GM23338 (cell line): ENCODE measurements at regions not wholly inside any gene's neighbourhood (a gene's known extent, or its start where the extent isn't known, plus 50 kb on each side); places are given as distances from the start of the nearest gene placed in this dataset.

ENCODE experiments used
- ATAC-seq: fragments of 200-7000 bp; cut with Tn5 transposase; 3 replicates; pipeline ENCODE4 v1.9.1; 2020
- DNase-seq: peaks from one replicate; pipeline ENCODE4 v3.0.0-alpha.2; 2015; ENCODE audit warnings: low spot score
- H2AFZ ChIP-seq: fragments of 200-600 bp; sonication (generic); 2 replicates; pipeline ENCODE4 v1.8.0; 2016; ENCODE audit warnings: antibody characterized with exemption, mild to moderate bottlenecking, moderate library complexity
- H3F3A ChIP-seq: fragments of 200-600 bp; sonication (generic); replicated peaks from 2 replicates; pipeline ENCODE4 v1.8.0; 2017; ENCODE audit warnings: antibody characterized with exemption, mixed run types, low read depth
- H3K27ac ChIP-seq: fragments of 200-600 bp; sonication (generic); 2 replicates; pipeline ENCODE4 v1.6.1; 2016; ENCODE audit warnings: low read depth
- H3K27me3 ChIP-seq: fragments of 200-600 bp; sonication (generic); 2 replicates; pipeline ENCODE4 v1.8.0; 2016; ENCODE audit warnings: mild to moderate bottlenecking, mixed run types, moderate library complexity; ENCODE audit not compliant: insufficient read depth
- H3K36me3 ChIP-seq: fragments of 200-600 bp; sonication (generic); 2 replicates; pipeline ENCODE4 v1.8.0; 2016; ENCODE audit warnings: mild to moderate bottlenecking; ENCODE audit not compliant: insufficient read depth
- H3K4me1 ChIP-seq: fragments of 200-600 bp; sonication (generic); 2 replicates; pipeline ENCODE4 v1.8.0; 2016; ENCODE audit warnings: mild to moderate bottlenecking, moderate library complexity; ENCODE audit not compliant: insufficient read depth
- H3K4me2 ChIP-seq: fragments of 200-600 bp; sonication (generic); 2 replicates; pipeline ENCODE4 v1.7.1; 2017; ENCODE audit warnings: mixed run types
- H3K4me3 ChIP-seq: fragments of 200-600 bp; sonication (generic); 2 replicates; pipeline ENCODE4 v1.6.1; 2016; ENCODE audit warnings: mixed run types
- H3K79me2 ChIP-seq: fragments of 200-600 bp; sonication (generic); replicated peaks from 2 replicates; pipeline ENCODE4 v1.8.0; 2017; ENCODE audit warnings: mild to moderate bottlenecking; ENCODE audit not compliant: insufficient read depth
- H3K9me2 ChIP-seq: fragments of 200-600 bp; sonication (generic); 2 replicates; pipeline ENCODE4 v1.8.0; 2017; ENCODE audit not compliant: insufficient read depth
- H4K20me1 ChIP-seq: fragments of 200-600 bp; sonication (generic); replicated peaks from 2 replicates; pipeline ENCODE4 v1.8.0; 2017; ENCODE audit warnings: mild to moderate bottlenecking; ENCODE audit not compliant: insufficient read depth
- H3K27ac Mint-ChIP-seq: 2 replicates; pipeline ENCODE4 v1.8.0; 2020; ENCODE audit warnings: inconsistent platforms, mild to moderate bottlenecking, moderate library complexity, mixed read lengths
- H3K27me3 Mint-ChIP-seq: 3 replicates; pipeline ENCODE4 v1.8.0; 2022; ENCODE audit warnings: low read depth, mild to moderate bottlenecking, moderate library complexity, mixed read lengths, inconsistent platforms; ENCODE audit not compliant: insufficient read depth, poor library complexity
- H3K36me3 Mint-ChIP-seq: 3 replicates; pipeline ENCODE4 v1.8.0; 2021; ENCODE audit warnings: low read depth, mild to moderate bottlenecking, inconsistent platforms, moderate library complexity, mixed read lengths
- H3K4me1 Mint-ChIP-seq: 3 replicates; pipeline ENCODE4 v1.8.0; 2020; ENCODE audit warnings: mild to moderate bottlenecking, inconsistent platforms, mixed read lengths
- H3K4me3 Mint-ChIP-seq: 3 replicates; pipeline ENCODE4 v1.8.0; 2021; ENCODE audit warnings: moderate library complexity, mild to moderate bottlenecking, inconsistent platforms, mixed read lengths
- H3K9me3 Mint-ChIP-seq: 3 replicates; pipeline ENCODE4 v1.8.0; 2020; ENCODE audit warnings: moderate library complexity, mild to moderate bottlenecking, inconsistent platforms, mixed read lengths
- CREB1 ChIP-seq: fragments of 250-450 bp; sonication (Bioruptor Pico); IDR thresholded peaks from 2 replicates; pipeline ENCODE4 v1.5.0; 2020; ENCODE audit warnings: low read depth, mild to moderate bottlenecking, moderate library complexity
- EZH2 ChIP-seq: fragments of 200-600 bp; sonication (generic); IDR thresholded peaks from one replicate; pipeline ENCODE4 v1.8.0; 2017; ENCODE audit warnings: antibody characterized with exemption, mild to moderate bottlenecking, low read depth; ENCODE audit not compliant: unreplicated experiment
- JUNB ChIP-seq: IDR thresholded peaks from one replicate; pipeline ENCODE4 v1.6.1; 2016; ENCODE audit warnings: antibody characterized with exemption; ENCODE audit not compliant: unreplicated experiment
- NANOG ChIP-seq: IDR thresholded peaks from 2 replicates; pipeline ENCODE4 v1.6.1; 2016; ENCODE audit warnings: antibody characterized with exemption, borderline replicate concordance
- POLR2AphosphoS5 ChIP-seq: IDR thresholded peaks from 2 replicates; pipeline ENCODE4 v1.6.1; 2016; ENCODE audit warnings: antibody characterized with exemption, low read depth
- REST ChIP-seq: IDR thresholded peaks from one replicate; pipeline ENCODE4 v1.6.1; 2018; ENCODE audit warnings: antibody characterized with exemption; ENCODE audit not compliant: unreplicated experiment
- STAT1 ChIP-seq: IDR thresholded peaks from one replicate; pipeline ENCODE4 v1.6.1; 2016; ENCODE audit warnings: antibody characterized with exemption; ENCODE audit not compliant: unreplicated experiment
- ZNF114 ChIP-seq: fragments of 250-450 bp; sonication (Bioruptor Pico); IDR thresholded peaks from 2 replicates; pipeline ENCODE4 v1.5.0; 2020; ENCODE audit warnings: mild to moderate bottlenecking, moderate library complexity
- ZNF331 ChIP-seq: fragments of 250-450 bp; sonication (Bioruptor Pico); IDR thresholded peaks from 2 replicates; pipeline ENCODE4 v1.5.0; 2020; ENCODE audit warnings: low read depth, mild to moderate bottlenecking, moderate library complexity
- TF ChIP-seq, protein P1 (sequence below), 2 experiments: fragments of 200-600 bp in 1 of 2; sonication (generic) in 1 of 2; conservative IDR thresholded peaks; 2 replicates each; pipeline versions ENCODE4 v1.5.1 to v1.6.1; 2016 to 2017; ENCODE audit warnings: antibody characterized with exemption in 2 of 2, low read depth in 2 of 2, mild to moderate bottlenecking in 2 of 2, moderate library complexity in 1 of 2
- TF ChIP-seq, protein P2 (sequence below): IDR thresholded peaks from 2 replicates; pipeline ENCODE4 v1.6.1; 2016; ENCODE audit warnings: antibody characterized with exemption
- TF ChIP-seq, protein P3 (sequence below): fragments of 250-450 bp; sonication (Bioruptor Pico); IDR thresholded peaks from 2 replicates; pipeline ENCODE4 v1.5.0; 2020; ENCODE audit warnings: mild to moderate bottlenecking, moderate library complexity

- TF ChIP-seq, protein P1, sequence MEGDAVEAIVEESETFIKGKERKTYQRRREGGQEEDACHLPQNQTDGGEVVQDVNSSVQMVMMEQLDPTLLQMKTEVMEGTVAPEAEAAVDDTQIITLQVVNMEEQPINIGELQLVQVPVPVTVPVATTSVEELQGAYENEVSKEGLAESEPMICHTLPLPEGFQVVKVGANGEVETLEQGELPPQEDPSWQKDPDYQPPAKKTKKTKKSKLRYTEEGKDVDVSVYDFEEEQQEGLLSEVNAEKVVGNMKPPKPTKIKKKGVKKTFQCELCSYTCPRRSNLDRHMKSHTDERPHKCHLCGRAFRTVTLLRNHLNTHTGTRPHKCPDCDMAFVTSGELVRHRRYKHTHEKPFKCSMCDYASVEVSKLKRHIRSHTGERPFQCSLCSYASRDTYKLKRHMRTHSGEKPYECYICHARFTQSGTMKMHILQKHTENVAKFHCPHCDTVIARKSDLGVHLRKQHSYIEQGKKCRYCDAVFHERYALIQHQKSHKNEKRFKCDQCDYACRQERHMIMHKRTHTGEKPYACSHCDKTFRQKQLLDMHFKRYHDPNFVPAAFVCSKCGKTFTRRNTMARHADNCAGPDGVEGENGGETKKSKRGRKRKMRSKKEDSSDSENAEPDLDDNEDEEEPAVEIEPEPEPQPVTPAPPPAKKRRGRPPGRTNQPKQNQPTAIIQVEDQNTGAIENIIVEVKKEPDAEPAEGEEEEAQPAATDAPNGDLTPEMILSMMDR (conservative IDR thresholded peaks at IDR 0.05; ENCODE audit: low read depth in 2 of 2) = no peak
- TF ChIP-seq REST = no peak
- TF ChIP-seq, protein P2, sequence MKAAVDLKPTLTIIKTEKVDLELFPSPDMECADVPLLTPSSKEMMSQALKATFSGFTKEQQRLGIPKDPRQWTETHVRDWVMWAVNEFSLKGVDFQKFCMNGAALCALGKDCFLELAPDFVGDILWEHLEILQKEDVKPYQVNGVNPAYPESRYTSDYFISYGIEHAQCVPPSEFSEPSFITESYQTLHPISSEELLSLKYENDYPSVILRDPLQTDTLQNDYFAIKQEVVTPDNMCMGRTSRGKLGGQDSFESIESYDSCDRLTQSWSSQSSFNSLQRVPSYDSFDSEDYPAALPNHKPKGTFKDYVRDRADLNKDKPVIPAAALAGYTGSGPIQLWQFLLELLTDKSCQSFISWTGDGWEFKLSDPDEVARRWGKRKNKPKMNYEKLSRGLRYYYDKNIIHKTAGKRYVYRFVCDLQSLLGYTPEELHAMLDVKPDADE = no peak
- TF ChIP-seq CREB1 (CRISPR knock-in tag) = no peak
- TF ChIP-seq JUNB = no peak
- TF ChIP-seq POLR2AphosphoS5 = no peak
- no peak for TF ChIP-seq ZNF331 (CRISPR knock-in tag)
- no peak for TF ChIP-seq STAT1
- TF ChIP-seq NANOG = no peak
Observed at GRCh38 chr1:31521761-31522555, 54.4 kb upstream of the TINAGL1 start (continued).

- no peaks in the 10 kb centered on the region for H3F3A ChIP-seq
- no peak overlapping the region for H3K4me3 ChIP-seq
- Mint-ChIP-seq H3K4me1 (no peaks in the 10 kb centered on the region), H3K27ac (no peak overlapping the region), H3K36me3 (no peaks in the 10 kb centered on the region), H3K4me3 (no peak overlapping the region), H3K9me3 (no peaks in the 10 kb centered on the region), H3K27me3 (peaks cover 7% of the 10 kb centered on the region)
- H3K79me2 ChIP-seq = no peaks in the 10 kb centered on the region
- 0 out of 2 replicates have a peak, but pooled peaks cover 9% of the 10 kb centered on the region for H3K9me2 ChIP-seq
- DNase-seq (no peak), ATAC-seq (no peak)
- no peak overlapping the region for H3K4me2 ChIP-seq
- no peaks in the 10 kb centered on the region for H3K36me3 ChIP-seq
- H3K4me1 ChIP-seq = no peaks in the 10 kb centered on the region
- H3K27ac ChIP-seq = no peak overlapping the region
- H3K27me3 ChIP-seq = no peaks in the 10 kb centered on the region
- no peak overlapping the region for H2AFZ ChIP-seq
- H4K20me1 ChIP-seq = no peaks in the 10 kb centered on the region
- TF ChIP-seq ZNF114 (CRISPR knock-in tag) (no peak), STAT1 (no peak), EZH2 (no peak), NANOG (no peak)
- TF ChIP-seq, protein P3, sequence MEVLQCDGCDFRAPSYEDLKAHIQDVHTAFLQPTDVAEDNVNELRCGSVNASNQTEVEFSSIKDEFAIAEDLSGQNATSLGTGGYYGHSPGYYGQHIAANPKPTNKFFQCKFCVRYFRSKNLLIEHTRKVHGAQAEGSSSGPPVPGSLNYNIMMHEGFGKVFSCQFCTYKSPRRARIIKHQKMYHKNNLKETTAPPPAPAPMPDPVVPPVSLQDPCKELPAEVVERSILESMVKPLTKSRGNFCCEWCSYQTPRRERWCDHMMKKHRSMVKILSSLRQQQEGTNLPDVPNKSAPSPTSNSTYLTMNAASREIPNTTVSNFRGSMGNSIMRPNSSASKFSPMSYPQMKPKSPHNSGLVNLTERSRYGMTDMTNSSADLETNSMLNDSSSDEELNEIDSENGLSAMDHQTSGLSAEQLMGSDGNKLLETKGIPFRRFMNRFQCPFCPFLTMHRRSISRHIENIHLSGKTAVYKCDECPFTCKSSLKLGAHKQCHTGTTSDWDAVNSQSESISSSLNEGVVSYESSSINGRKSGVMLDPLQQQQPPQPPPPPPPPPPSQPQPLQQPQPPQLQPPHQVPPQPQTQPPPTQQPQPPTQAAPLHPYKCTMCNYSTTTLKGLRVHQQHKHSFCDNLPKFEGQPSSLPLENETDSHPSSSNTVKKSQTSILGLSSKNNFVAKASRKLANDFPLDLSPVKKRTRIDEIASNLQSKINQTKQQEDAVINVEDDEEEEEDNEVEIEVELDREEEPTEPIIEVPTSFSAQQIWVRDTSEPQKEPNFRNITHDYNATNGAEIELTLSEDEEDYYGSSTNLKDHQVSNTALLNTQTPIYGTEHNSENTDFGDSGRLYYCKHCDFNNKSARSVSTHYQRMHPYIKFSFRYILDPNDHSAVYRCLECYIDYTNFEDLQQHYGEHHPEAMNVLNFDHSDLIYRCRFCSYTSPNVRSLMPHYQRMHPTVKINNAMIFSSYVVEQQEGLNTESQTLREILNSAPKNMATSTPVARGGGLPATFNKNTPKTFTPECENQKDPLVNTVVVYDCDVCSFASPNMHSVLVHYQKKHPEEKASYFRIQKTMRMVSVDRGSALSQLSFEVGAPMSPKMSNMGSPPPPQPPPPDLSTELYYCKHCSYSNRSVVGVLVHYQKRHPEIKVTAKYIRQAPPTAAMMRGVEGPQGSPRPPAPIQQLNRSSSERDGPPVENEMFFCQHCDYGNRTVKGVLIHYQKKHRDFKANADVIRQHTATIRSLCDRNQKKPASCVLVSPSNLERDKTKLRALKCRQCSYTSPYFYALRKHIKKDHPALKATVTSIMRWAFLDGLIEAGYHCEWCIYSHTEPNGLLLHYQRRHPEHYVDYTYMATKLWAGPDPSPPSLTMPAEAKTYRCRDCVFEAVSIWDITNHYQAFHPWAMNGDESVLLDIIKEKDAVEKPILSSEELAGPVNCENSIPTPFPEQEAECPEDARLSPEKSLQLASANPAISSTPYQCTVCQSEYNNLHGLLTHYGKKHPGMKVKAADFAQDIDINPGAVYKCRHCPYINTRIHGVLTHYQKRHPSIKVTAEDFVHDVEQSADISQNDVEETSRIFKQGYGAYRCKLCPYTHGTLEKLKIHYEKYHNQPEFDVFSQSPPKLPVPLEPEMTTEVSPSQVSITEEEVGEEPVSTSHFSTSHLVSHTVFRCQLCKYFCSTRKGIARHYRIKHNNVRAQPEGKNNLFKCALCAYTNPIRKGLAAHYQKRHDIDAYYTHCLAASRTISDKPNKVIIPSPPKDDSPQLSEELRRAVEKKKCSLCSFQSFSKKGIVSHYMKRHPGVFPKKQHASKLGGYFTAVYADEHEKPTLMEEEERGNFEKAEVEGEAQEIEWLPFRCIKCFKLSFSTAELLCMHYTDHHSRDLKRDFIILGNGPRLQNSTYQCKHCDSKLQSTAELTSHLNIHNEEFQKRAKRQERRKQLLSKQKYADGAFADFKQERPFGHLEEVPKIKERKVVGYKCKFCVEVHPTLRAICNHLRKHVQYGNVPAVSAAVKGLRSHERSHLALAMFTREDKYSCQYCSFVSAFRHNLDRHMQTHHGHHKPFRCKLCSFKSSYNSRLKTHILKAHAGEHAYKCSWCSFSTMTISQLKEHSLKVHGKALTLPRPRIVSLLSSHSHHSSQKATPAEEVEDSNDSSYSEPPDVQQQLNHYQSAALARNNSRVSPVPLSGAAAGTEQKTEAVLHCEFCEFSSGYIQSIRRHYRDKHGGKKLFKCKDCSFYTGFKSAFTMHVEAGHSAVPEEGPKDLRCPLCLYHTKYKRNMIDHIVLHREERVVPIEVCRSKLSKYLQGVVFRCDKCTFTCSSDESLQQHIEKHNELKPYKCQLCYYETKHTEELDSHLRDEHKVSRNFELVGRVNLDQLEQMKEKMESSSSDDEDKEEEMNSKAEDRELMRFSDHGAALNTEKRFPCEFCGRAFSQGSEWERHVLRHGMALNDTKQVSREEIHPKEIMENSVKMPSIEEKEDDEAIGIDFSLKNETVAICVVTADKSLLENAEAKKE (CRISPR knock-in tag) = no peak
Observed at GRCh38 chr1:31522556-31522845, 53.8 kb upstream of the TINAGL1 start.
